ENCODE measurements at regions not wholly inside any gene's neighbourhood (a gene's known extent, or its start where the extent isn't known, plus 50 kb on each side); places are given as distances from the start of the nearest gene placed in this dataset.
"Not testable (repeated sequence)": the region's sequence is repeated elsewhere in the genome, so short reads cannot be mapped to it uniquely, and the experiment has no call there.

DNA sequence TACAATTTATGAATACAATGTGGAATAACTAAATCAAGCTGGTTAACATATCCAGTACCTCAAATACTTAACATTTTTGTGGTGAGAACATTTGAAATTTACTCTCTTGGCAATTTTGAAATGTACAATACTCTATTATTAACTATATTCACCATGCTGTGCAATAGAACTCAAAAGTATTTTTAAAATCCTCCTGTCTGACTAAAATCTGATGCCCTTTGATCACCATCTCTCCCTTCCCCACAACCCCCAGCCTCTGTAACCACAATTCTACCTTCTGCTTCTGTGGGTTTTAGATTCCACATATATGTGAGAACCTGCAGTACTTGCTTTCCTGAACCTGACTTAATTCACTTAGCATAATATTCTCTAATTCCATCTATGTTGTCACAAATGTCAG is 71.6 kb upstream of the ALOX12 start:
- peak in 1 of 2 donors; percentile 22 for DNase-seq (ENCODE audit: low read depth in 2 of 2)
- TF ChIP-seq, protein P1, sequence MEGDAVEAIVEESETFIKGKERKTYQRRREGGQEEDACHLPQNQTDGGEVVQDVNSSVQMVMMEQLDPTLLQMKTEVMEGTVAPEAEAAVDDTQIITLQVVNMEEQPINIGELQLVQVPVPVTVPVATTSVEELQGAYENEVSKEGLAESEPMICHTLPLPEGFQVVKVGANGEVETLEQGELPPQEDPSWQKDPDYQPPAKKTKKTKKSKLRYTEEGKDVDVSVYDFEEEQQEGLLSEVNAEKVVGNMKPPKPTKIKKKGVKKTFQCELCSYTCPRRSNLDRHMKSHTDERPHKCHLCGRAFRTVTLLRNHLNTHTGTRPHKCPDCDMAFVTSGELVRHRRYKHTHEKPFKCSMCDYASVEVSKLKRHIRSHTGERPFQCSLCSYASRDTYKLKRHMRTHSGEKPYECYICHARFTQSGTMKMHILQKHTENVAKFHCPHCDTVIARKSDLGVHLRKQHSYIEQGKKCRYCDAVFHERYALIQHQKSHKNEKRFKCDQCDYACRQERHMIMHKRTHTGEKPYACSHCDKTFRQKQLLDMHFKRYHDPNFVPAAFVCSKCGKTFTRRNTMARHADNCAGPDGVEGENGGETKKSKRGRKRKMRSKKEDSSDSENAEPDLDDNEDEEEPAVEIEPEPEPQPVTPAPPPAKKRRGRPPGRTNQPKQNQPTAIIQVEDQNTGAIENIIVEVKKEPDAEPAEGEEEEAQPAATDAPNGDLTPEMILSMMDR (IDR thresholded peaks at IDR 0.05; ENCODE audit: low read depth, low read length) = no peak
- H3K4me3 ChIP-seq (replicated peaks in 1 of 2; ENCODE audit: low read depth in 2 of 2, low read length in 2 of 2) = no peak overlapping the region

DNA sequence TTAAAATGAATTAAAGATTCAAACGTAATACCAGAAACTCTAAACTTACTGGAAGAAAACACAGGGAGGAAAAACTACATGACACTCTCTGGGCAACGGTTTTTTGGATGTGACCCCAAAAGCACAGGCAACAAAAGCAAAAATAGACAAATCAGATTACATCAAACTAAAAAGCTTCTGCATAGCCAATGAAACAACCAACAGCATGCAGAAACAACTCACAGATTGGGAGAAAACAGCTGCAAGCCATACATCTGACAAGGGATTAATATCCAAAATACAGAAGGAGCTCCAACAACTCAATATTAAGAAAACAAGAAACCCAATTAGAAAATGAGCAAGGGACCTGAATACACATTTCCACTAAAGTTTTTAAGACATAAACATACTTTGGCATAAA is 69.2 kb upstream of the ALOX12 start:
- TF ChIP-seq, protein P1 (IDR thresholded peaks at IDR 0.05; ENCODE audit: low read depth, low read length) = no peak
- peak; percentile 8 to 14 for DNase-seq (ENCODE audit: low read depth in 2 of 2)
- no peak overlapping the region for H3K4me3 ChIP-seq (replicated peaks in 1 of 2; ENCODE audit: low read depth in 2 of 2, low read length in 2 of 2)

DNA sequence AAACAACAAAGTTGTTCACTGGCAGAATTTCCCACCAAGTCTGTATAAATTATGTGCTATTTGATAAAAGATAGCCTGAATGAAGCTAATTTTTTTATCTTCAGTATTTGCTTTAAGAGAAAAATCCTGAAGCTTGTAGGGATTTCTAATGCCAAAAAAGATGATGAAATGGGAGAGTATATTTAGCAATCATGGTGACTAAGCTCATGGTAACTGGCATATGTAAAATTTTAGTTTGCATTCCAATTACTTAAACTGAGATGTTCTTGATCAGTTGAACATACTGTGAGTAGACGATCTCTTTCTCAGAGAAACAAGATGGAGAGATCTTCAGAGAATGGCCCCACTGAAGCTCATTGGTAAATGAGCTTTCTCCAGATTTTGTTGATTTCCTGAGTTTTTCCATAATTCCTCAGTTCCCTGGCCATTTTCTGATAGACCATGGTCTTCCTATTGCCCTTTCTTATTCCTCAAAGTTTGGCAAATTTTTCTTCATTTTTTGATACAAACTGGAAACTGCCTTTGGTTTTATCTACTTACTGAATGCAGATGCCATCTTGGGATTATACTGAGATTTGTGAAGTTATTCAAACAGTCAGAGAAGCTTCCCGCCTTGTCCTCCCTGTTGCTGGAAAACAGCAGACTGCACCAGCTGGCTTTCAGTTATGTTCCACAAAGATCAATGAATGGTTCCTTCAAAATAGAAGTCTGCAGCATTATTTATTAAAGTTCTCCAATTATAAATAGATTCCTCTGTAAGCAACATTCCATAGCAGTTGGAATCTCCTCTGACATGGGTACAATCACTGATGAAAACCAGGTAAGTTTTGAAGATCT is 68.3 kb upstream of the ALOX12 start:
- TF ChIP-seq, protein P1 (IDR thresholded peaks at IDR 0.05; ENCODE audit: low read depth, low read length) = no peak
- no peak overlapping the region for H3K4me3 ChIP-seq (replicated peaks in 1 of 2; ENCODE audit: low read depth in 2 of 2, low read length in 2 of 2)
- peak; percentile 73 to 84 for DNase-seq (ENCODE audit: low read depth in 2 of 2)

DNA sequence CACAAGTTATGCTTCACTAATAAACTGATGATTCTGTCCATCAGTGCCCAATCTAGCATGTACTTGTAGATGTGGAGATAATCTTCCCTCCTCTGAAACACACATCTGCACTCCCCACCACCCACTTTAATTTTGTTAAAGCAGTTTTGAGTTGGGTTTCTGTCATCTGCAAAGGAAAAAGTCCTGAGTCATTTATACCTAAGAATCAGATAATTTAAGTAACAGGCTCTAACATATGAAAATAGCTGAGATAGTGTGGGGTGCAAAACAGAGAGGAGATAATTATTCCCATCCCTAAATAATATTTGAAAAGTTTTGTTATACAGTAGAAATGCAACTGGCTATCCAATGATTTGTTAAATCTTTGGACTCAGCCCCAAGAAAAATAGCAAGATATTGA is 67.7 kb upstream of the ALOX12 start:
- no peak overlapping the region for H3K4me3 ChIP-seq (replicated peaks in 1 of 2; ENCODE audit: low read depth in 2 of 2, low read length in 2 of 2)
- TF ChIP-seq, protein P1 (IDR thresholded peaks at IDR 0.05; ENCODE audit: low read depth, low read length) = no peak
- no peak for DNase-seq (ENCODE audit: low read depth in 2 of 2)

DNA sequence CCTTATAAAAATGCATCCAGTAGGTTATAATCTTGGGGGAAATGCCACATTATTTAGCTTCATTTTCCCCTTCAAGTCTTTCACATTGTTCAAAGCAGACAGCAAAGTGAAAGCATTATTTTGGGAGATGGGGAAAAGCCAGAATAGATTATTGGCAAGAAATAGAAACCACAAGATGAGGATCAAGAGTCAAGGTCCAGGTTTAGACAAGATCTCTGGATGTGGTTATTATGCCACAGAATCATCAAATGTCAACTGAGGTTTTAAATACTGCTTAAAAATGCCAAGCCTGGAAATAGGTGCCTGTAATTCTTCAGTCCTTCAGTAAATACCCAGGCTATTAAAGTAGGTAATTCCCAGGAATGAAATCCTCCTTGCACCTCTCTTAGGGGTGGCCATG is 65.1 kb upstream of the ALOX12 start:
- TF ChIP-seq, protein P1 (IDR thresholded peaks at IDR 0.05; ENCODE audit: low read depth, low read length) = no peak
- H3K4me3 ChIP-seq (replicated peaks in 1 of 2; ENCODE audit: low read depth in 2 of 2, low read length in 2 of 2) = no peak overlapping the region
- no peak for DNase-seq (ENCODE audit: low read depth in 2 of 2)

DNA sequence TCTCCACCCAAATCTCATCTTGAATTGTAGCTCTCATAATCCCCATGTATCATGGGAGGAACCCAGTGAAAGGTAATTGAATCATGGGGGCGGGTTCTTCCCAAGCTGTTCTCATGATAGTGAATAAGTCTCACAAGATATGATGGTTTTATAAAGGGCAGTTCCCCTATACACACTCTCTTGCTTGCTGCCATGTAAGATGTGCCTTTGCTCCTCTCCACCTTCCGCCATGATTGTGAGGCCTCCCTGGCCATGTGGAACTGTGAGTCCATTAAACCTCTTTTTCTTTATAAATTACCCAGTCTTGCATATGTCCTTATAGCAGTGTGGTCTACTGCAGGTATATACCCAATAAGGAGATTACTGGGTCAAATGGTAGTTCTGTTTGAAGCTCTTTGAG is 61.3 kb upstream of the ALOX12 start:
- not testable (repeated sequence) for H3K4me3 ChIP-seq (replicated peaks in 1 of 2; ENCODE audit: low read depth in 2 of 2, low read length in 2 of 2); DNase-seq (ENCODE audit: low read depth in 2 of 2)

DNA sequence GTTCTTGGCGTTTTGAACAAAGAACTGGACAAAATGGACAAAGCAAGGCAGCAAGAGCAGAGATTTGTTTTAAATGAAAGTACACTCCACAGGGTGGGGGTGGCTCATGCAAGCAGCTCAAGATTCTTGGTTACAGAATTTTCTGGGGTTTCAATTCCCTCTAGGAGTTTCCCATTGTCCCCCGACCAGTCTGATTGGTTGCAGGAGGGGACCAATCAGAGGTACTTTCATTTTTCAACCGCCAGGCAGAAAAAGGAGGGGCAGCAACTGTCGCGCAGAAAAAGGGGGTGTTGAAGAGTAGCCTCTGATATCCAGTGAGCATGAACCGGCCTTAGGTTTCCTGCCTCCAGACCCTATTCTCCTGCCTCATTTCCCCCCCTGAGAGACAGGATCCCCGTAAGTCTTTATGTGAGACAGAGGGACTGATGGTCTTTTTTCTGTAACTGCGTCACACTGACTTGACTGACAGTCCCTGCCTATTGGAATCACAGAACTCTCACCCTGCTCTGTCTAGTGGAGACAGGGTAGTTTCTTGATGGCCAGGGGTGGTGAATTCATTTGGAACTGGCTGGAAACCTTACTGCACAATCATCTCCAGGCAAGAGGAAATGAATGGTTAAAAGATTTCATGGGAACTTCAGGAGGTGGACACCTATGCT is 59.4 kb upstream of the ALOX12 start:
- peak overlapping the region; percentile 36 to 54 for H3K4me3 ChIP-seq (replicated peaks in 1 of 2; ENCODE audit: low read depth in 2 of 2, low read length in 2 of 2)
- TF ChIP-seq, protein P1 (IDR thresholded peaks at IDR 0.05; ENCODE audit: low read depth, low read length) = no peak
- DNase-seq (ENCODE audit: low read depth in 2 of 2) = peak; percentile 27 to 58

Measured in cardiac fibroblast (primary cell).